Smooth muscle cell (in vitro differentiated cells): ENCODE measurements at regions not wholly inside any gene's neighbourhood (a gene's known extent, or its start where the extent isn't known, plus 50 kb on each side); places are given as distances from the start of the nearest gene placed in this dataset.

Experiments
- DNase-seq: peaks from one replicate; lab custom pipeline; 2025; ENCODE audit not compliant: unreplicated experiment; lab: John Stamatoyannopoulos, UW
- H2AFZ ChIP-seq: fragments of 200-600 bp; sonication (generic); 2 replicates; pipeline ENCODE4 v1.6.0; 2016; ENCODE audit warnings: antibody characterized with exemption, low read depth, mild to moderate bottlenecking
- H3F3A ChIP-seq: fragments of 200-600 bp; sonication (generic); 2 replicates; pipeline ENCODE4 v1.6.0; 2017; ENCODE audit warnings: antibody characterized with exemption, low read depth
- H3K27ac ChIP-seq: fragments of 200-600 bp; sonication (generic); 2 replicates; pipeline ENCODE4 v1.5.1; 2016; ENCODE audit warnings: low read depth, mild to moderate bottlenecking
- H3K27me3 ChIP-seq: fragments of 200-600 bp; sonication (generic); 2 replicates; pipeline ENCODE4 v1.6.1; 2016; ENCODE audit warnings: low read depth, mild to moderate bottlenecking
- H3K36me3 ChIP-seq: fragments of 200-600 bp; sonication (generic); 2 replicates; pipeline ENCODE4 v1.5.1; 2016; ENCODE audit warnings: low read depth
- H3K4me1 ChIP-seq: fragments of 200-600 bp; sonication (generic); 2 replicates; pipeline ENCODE4 v1.5.1; 2016; ENCODE audit warnings: low read depth
- H3K4me2 ChIP-seq: fragments of 200-600 bp; sonication (generic); 2 replicates; pipeline ENCODE4 v1.6.0; 2016; ENCODE audit warnings: mild to moderate bottlenecking
- H3K4me3 ChIP-seq: fragments of 200-600 bp; sonication (generic); 2 replicates; pipeline ENCODE4 v1.5.1; 2016; ENCODE audit warnings: mild to moderate bottlenecking
- H3K79me2 ChIP-seq: fragments of 200-600 bp; sonication (generic); 2 replicates; pipeline ENCODE4 v1.6.0; 2016; ENCODE audit warnings: low read depth, mild to moderate bottlenecking
- H3K9ac ChIP-seq: fragments of 200-600 bp; sonication (generic); 2 replicates; pipeline ENCODE4 v1.6.0; 2016; ENCODE audit warnings: low read depth
- H3K9me3 ChIP-seq: fragments of 200-600 bp; sonication (generic); replicated peaks from 2 replicates; pipeline ENCODE4 v1.5.1; 2016; ENCODE audit warnings: low read depth
- H4K20me1 ChIP-seq: fragments of 200-600 bp; sonication (generic); 2 replicates; pipeline ENCODE4 v1.6.0; 2016; ENCODE audit warnings: low read depth
- CTCF ChIP-seq: fragments of 200-600 bp; sonication (generic); IDR thresholded peaks from 2 replicates; pipeline ENCODE4 v1.5.1; 2017; ENCODE audit warnings: borderline replicate concordance, mild to moderate bottlenecking, antibody characterized with exemption; ENCODE audit not compliant: insufficient read depth, poor library complexity, severe bottlenecking
- WGBS: methylation state at CpG from one replicate; pipeline ENCODE4 v1.1.7; 2016; ENCODE audit warnings: low lambda C conversion rate; 5-methylcytosine and 5-hydroxymethylcytosine counted together

DNA sequence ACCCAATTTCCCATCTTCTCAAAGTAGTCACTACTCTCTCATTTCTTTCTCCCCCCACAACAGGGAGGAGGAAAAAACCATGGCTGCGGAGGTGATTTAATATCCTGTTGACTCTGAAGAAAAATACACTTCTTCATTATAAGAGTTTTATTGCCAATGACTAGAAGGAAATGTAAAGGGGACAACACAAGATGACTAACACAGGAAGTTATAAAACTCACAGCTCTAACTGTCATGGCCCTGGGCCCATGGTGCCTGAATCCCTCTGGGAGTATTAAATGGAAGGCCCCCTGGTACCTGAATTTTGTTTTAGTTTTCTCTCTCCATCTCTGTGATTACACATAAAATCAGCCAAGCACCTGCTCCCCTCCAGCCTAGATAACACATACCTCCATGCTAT is 352.8 kb upstream of the FAT3 start:
- H3K27me3 ChIP-seq: no peaks in the 10 kb centered on the region
- no peak for TF ChIP-seq CTCF
- H3K27ac ChIP-seq: no peak overlapping the region
- H3K4me1 ChIP-seq: no peaks in the 10 kb centered on the region
- no peaks in the 10 kb centered on the region for H3K9me3 ChIP-seq
- peaks cover 5% of the 10 kb centered on the region for H3F3A ChIP-seq
- no peak overlapping the region for H2AFZ ChIP-seq
- no peaks in the 10 kb centered on the region for H3K79me2 ChIP-seq
- no peak overlapping the region for H3K4me3 ChIP-seq
- DNase-seq: no peak
- no peaks in the 10 kb centered on the region for H3K36me3 ChIP-seq
- 29% methylated on average over 1 of the region's 1 CpG for WGBS
- H4K20me1 ChIP-seq: no peaks in the 10 kb centered on the region
- peak overlapping the region; percentile 20 for H3K4me2 ChIP-seq
- H3K9ac ChIP-seq: no peak overlapping the region

- 82% methylated on average over 2 of the region's 2 CpGs for WGBS
- H3K4me1 ChIP-seq: no peaks in the 10 kb centered on the region
- H3K79me2 ChIP-seq: no peaks in the 10 kb centered on the region
- DNase-seq: no peak
- no peak overlapping the region for H3K9ac ChIP-seq
- no peak for TF ChIP-seq CTCF
- no peaks in the 10 kb centered on the region for H4K20me1 ChIP-seq
- H3K27ac ChIP-seq: peak overlapping the region; percentile 21
- peaks cover 5% of the 10 kb centered on the region for H3F3A ChIP-seq
- no peaks in the 10 kb centered on the region for H3K36me3 ChIP-seq
- H3K4me2 ChIP-seq: peak overlapping the region; percentile 37
- H2AFZ ChIP-seq: no peak overlapping the region
- no peak overlapping the region for H3K4me3 ChIP-seq
- H3K27me3 ChIP-seq: no peaks in the 10 kb centered on the region
- no peaks in the 10 kb centered on the region for H3K9me3 ChIP-seq
Observed at GRCh38 chr11:91871048-91871447, 353.6 kb upstream of the FAT3 start.

DNA sequence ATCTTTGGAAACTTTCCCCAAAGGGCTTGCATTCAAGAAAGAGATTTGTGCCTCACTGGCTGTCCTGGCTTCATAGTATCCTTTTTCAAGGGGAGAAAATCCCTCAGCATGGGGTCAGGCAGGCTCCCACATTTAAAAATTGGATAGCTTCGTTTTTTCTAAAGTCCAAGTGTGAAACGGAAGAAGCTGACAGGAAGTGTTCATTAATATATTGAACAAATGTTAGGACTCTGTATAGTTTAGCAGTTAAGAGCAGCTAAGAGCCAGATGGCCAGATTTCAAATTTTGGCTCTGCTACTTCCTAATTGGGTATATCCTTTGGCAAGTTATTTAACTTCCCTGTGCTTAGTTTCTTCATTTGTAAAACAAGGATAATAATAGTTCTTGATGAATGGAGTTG is 354.9 kb upstream of the FAT3 start:
- Histone ChIP-seq H3K79me2 (no peaks in the 10 kb centered on the region), H3K9me3 (no peaks in the 10 kb centered on the region), H2AFZ (no peak overlapping the region), H3K4me1 (no peaks in the 10 kb centered on the region), H3F3A (peaks cover 5% of the 10 kb centered on the region), H3K9ac (no peak overlapping the region), H3K27ac (no peak overlapping the region), H3K36me3 (no peaks in the 10 kb centered on the region), H3K4me2 (no peak overlapping the region), H3K4me3 (no peak overlapping the region), H3K27me3 (no peaks in the 10 kb centered on the region), H4K20me1 (no peaks in the 10 kb centered on the region)
- no peak for DNase-seq
- WGBS: 62% methylated on average over 2 of the region's 2 CpGs
- TF ChIP-seq CTCF: no peak

GRCh38 chr11:91866642-91867041 is 358.0 kb upstream of the FAT3 start:
- Histone ChIP-seq H3K9me3 (no peaks in the 10 kb centered on the region), H3K4me3 (no peak overlapping the region), H2AFZ (no peak overlapping the region), H3K27me3 (no peaks in the 10 kb centered on the region), H3K79me2 (no peaks in the 10 kb centered on the region), H3F3A (peaks cover 5% of the 10 kb centered on the region), H3K36me3 (no peaks in the 10 kb centered on the region), H3K9ac (no peak overlapping the region), H4K20me1 (no peaks in the 10 kb centered on the region), H3K4me1 (no peaks in the 10 kb centered on the region), H3K4me2 (no peak overlapping the region), H3K27ac (no peak overlapping the region)
- no peak for DNase-seq
- 74% methylated on average over 3 of the region's 3 CpGs for WGBS
- TF ChIP-seq CTCF: no peak
